HUDEP-2 (cell line): ENCODE measurements at regions not wholly inside any gene's neighbourhood (a gene's known extent, or its start where the extent isn't known, plus 50 kb on each side); places are given as distances from the start of the nearest gene placed in this dataset.

Experiments used
- DNase-seq, 76 experiments: peaks; one replicate each; lab custom pipeline; 2025; ENCODE audit not compliant: unreplicated experiment in 76 of 76; lab: John Stamatoyannopoulos, UW

GRCh38 chr1:30610917-30611316 is 112.5 kb downstream of the MATN1 start:
- no peak for DNase-seq

- DNase-seq = no peak
Measured at GRCh38 chr1:30609999-30610345, 113.4 kb downstream of the MATN1 start.

GRCh38 chr1:30609336-30609998 is 113.9 kb downstream of the MATN1 start:
- no peak for DNase-seq

GRCh38 chr1:30607723-30608122 is 115.7 kb downstream of the MATN1 start:
- no peak for DNase-seq

GRCh38 chr1:30606166-30606565 is 117.2 kb downstream of the MATN1 start:
- DNase-seq = no peak

GRCh38 chr1:30605441-30605920 is 117.9 kb downstream of the MATN1 start:
- DNase-seq = no peak

- DNase-seq = no peak
Measured at GRCh38 chr1:30604801-30605440, 118.5 kb downstream of the MATN1 start.

GRCh38 chr1:30603081-30603858 is 120.1 kb downstream of the MATN1 start:
- DNase-seq = no peak

GRCh38 chr1:30601316-30602085 is 121.9 kb downstream of the MATN1 start:
- no peak for DNase-seq

GRCh38 chr1:30600706-30601105 is 122.7 kb downstream of the MATN1 start:
- DNase-seq = no peak

- no peak for DNase-seq
Measured at GRCh38 chr1:30600258-30600657, 123.1 kb downstream of the MATN1 start.

GRCh38 chr1:30599721-30600120 is 123.7 kb downstream of the MATN1 start:
- no peak for DNase-seq

GRCh38 chr1:30598571-30599114 is 124.7 kb downstream of the MATN1 start:
- no peak for DNase-seq

GRCh38 chr1:30597711-30598110 is 125.7 kb downstream of the MATN1 start:
- no peak for DNase-seq

- DNase-seq = no peak
Measured at GRCh38 chr1:30596891-30597290, 126.5 kb downstream of the MATN1 start.

- DNase-seq = no peak
Measured at GRCh38 chr1:30596470-30596869, 126.9 kb downstream of the MATN1 start.

- no peak for DNase-seq
Measured at GRCh38 chr1:30589083-30589482, 134.3 kb downstream of the MATN1 start.

GRCh38 chr1:30588311-30589073 is 134.9 kb downstream of the MATN1 start:
- no peak for DNase-seq

- DNase-seq = no peak
Measured at GRCh38 chr1:30586671-30587070, 136.7 kb downstream of the MATN1 start.

- DNase-seq = no peak
Measured at GRCh38 chr1:30579580-30579979, 143.8 kb downstream of the MATN1 start.
